ENCODE measurements at regions not wholly inside any gene's neighbourhood (a gene's known extent, or its start where the extent isn't known, plus 50 kb on each side); places are given as distances from the start of the nearest gene placed in this dataset.
"Not testable (repeated sequence)": the region's sequence is repeated elsewhere in the genome, so short reads cannot be mapped to it uniquely, and the experiment has no call there.

DNA sequence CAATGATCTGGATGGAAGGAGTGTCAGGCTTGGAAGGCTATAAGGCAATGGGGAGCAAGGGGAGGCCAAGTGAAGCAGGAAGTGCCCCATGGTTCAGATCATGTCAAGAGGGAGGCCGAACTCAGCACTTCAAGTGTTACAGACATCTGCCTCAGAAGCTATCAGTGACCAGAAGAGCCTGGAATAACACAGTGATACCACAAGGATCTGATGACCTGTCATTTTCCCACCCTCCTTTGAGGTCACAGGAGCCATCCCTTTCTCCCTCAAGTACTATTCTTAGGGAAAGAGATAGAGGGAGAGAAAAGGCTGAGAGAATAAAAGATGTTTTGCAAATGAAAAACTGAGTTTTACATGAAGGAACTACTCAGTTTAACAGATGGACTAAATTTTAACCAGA is 454.8 kb downstream of the CSNK1G3 start:
- no peak for DNase-seq

- no peak for DNase-seq
These were observed 453.6 kb downstream of the CSNK1G3 start for GRCh38 chr5:123965626-123966025.

- no peak for DNase-seq
These were observed 452.9 kb downstream of the CSNK1G3 start for GRCh38 chr5:123964884-123965283.

- no peak for DNase-seq
These were observed 448.5 kb downstream of the CSNK1G3 start for GRCh38 chr5:123960526-123960925.

DNA sequence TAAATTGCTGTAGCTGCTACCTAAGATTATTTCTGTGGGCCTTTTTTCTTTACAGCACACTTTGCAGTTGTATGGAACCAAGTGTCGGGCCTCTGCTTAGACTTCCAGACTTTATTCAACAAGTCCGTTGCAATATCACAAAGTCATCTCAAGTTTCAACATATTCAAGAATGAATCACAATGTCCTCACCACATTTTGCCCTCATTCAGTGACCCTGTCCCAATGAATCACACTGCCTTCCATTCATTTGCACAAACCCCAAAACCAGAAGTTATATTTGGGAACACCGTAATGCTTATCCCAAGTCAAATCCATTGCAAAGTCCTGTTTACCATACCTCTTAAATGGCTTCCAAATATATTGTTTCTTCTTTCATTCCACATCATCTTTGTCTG is 439.6 kb downstream of the CSNK1G3 start:
- no peak for DNase-seq

GRCh38 chr5:123950701-123951581 is 439.0 kb downstream of the CSNK1G3 start:
- no peak for DNase-seq

- DNase-seq, result no peak
These were observed 437.9 kb downstream of the CSNK1G3 start for GRCh38 chr5:123949807-123950340.

DNA sequence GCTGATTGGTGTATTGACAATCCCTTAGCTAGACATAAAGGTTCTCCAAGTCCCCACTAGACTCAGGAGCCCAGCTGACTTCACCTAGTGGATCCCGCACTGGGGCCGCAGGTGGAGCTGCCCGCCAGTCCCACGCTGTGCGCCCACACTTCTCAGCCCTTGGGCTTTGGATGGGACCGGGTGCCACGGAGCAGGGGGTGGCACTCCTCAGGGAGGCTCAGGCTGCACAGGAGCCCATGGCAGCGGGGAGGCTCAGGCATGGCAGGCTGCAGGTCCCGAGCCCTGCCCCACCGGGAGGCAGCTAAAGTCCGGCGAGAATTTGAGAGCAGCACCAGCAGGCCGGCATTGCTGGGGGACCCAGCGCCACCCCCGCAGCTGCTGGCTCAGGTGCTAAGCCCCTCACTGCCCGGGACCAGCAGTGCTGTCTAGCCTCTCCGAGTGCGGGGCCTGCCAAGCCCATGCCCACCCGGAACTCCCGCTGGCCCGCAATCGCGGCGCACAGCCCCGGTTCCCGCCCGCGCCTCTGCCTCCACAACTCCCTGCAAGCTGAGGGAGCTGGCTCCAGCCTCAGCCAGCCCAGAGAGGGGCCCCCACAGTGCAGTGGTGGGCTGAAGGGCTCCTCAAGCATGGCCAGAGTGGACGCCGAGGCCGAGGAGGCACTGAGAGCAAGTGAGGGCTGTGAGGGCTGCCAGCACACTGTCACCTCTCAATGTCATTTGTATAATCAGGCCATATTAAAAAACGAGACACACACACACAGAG is 437.2 kb downstream of the CSNK1G3 start:
- no peak for DNase-seq

DNA sequence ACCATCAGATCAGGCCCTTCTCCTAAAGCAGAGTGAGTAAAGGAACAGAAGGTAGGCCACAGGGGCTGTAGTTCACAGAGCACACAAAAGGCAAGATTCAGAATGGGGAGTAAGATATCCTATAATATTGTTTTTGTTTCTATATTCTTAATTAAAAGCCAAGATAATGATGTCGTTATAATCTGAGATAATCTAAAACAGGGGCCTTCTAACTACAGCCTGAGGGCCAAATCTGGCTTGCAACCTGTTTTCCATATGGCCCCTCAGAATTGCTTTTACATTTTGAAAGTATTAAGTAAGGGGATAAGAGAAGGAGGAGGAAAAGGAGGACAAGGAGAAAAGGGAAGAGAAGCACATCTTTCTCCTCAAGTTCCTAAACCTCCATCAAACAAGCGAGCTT is 435.8 kb downstream of the CSNK1G3 start:
- no peak for DNase-seq

DNA sequence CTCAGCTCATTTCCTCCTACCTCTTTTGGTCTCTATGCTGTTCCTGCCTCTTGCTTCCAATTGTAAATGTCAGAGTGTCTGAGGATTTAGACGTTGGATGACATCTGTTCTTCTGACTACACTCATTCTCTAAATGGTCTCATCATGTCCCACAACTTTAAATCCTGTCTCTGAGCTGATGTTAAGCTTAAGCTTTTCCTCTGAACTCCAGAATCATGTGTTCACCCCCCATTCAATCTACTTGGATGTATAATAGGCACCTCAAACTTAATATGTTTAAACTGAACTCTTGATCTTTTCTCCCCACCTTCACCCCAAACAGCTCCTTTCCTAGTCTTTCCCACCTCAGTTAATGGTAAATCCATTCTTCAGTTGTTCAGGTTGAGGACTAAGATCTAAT is 433.6 kb downstream of the CSNK1G3 start:
- no peak for DNase-seq

- DNase-seq, result no peak
These were observed 431.2 kb downstream of the CSNK1G3 start for GRCh38 chr5:123943151-123943550.

- DNase-seq, result no peak
These were observed 428.4 kb downstream of the CSNK1G3 start for GRCh38 chr5:123940416-123940815.

GRCh38 chr5:123937230-123937629 is 425.3 kb downstream of the CSNK1G3 start:
- DNase-seq, result no peak

DNA sequence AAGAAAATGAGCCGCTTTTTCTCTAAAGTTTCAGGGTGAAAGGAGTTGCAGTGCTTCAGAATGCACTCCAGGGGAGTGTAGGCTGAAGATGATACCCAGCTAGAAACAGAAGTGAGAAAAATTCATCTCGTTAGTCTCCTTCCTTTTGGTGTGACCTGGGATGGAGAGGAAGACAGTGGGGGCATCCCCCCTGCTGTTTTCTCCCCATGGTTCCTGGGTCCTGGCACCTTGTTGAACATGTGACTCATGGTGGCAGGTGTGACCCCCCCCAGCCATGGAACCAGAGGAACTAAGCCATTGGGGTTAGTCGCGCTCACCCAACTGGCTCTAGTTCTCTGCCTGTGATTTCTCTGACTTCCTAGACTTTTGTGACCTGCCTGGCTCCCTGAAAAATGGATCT is 424.6 kb downstream of the CSNK1G3 start:
- DNase-seq, result no peak

GRCh38 chr5:123933812-123934211 is 421.8 kb downstream of the CSNK1G3 start:
- not testable (repeated sequence) for DNase-seq

- DNase-seq, result no peak
These were observed 417.1 kb downstream of the CSNK1G3 start for GRCh38 chr5:123929055-123929474.

DNA sequence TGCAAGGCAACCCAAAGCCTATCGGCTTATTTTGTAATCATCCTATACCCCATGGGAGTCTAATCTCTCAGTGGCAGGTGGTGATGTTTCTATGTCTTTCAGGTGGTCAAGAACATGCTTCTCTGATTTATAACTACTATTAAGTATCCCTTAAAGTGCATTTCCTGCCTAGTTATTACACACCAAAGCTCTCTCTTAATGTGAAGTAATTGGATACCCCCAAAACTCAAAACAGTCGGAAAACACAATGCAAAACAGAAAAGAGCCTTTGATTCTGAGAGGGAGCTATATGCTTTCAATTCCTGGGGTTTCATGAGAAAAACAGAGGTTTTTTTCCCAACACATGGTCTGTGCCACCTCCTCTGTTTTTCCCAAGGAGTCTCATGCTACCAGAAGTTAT is 416.4 kb downstream of the CSNK1G3 start:
- no peak for DNase-seq

DNA sequence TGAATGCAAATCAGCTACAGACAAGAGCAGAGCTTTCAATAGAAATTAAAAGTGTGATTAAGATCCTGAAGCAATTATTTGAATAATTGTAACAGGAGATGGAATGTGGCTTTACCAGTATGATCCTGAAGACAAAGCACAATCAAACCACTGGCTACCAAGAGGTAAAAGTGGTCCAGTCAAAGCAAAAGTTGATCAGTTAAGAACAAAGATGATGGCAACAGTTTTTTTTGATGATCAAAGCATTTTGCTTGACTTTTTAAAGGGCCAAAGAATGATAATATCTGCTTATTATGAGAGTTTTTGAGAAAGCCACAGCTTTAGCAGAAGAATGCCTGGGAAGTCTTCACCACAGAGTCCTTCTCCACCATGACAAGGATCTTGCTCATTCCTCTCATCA is 409.2 kb downstream of the CSNK1G3 start:
- no peak for DNase-seq

- DNase-seq, result peak; percentile 33
These were observed 404.6 kb downstream of the CSNK1G3 start for GRCh38 chr5:123916345-123917121.

DNA sequence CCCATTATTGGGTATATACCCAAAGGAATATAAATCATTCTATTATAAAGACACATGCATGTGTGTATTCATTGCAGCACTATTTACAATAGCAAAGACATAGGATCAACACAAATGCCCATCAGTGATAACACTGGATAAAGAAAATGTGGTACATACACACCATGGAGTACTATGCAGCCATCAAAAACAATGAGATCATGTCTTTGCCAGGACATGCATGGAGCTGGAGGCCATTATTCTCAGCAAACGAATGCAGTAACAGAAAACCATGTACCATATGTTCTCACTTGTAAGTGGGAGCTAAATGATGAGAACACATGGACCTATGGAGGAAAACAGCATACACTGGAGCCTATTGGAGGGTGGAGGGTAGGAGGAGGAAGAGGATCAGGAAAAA is 402.4 kb downstream of the CSNK1G3 start:
- no peak for DNase-seq

DNA sequence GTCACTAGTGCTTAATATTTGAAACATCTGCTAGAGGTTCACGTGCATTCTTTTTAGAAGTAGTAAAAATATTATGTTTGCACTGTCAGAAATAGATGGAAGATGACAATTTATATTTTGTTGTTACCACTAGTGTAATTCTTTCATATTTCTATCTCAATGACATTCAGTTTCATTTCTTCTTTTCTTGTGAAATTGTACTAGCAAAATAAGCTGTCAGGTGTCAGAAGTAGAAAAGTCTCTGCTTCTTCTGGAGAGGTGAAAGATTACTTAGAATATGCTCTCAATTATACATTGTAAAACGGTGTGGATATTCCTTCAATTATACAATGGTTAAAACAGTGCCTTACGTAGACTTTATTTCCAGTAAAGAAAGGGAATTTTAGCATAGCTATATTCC is 395.4 kb downstream of the CSNK1G3 start:
- no peak for DNase-seq

- no peak for DNase-seq
These were observed 394.8 kb downstream of the CSNK1G3 start for GRCh38 chr5:123906698-123907295.

GRCh38 chr5:123885081-123885480 is 373.1 kb downstream of the CSNK1G3 start:
- no peak for DNase-seq
